ENCODE measurements at regions not wholly inside any gene's neighbourhood (a gene's known extent, or its start where the extent isn't known, plus 50 kb on each side); places are given as distances from the start of the nearest gene placed in this dataset.

DNA sequence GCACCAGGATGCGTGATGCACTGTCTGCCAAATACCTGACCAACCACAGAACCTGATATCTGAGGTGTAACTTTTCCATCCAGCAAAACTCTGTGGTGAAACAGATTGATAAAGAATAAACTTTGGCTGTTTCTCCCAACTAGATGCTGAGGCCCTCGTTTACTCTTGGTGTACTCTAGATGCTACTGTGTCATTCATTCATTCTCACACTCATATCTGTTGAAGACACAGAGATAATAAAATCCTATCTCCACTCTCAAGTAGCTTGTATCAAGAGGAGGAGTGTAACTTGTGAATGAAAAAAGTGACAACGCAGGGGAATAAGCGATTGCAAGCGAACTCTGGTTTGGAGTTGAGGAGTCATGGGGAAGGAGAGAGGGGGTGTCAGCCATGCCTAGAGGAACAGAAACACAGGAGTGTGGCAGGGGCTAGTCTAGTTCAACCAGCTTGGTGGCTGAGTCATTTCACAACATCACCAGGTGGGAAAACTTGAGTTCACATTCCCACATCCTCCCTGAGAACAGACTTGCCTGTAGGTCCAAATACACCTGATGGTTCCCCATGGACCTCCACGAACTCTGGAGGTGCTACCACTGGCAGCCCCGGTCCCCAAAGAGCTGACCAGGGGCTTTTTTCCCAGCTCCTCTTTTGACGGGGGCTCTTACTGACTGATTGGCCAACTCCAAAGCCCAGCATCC, 73.3 kb upstream of the SNRK start:
- no peak for ATAC-seq
- Histone ChIP-seq H3K4me3 (no peak overlapping the region), H3K4me1 (peaks cover 0 to 11% of the 10 kb centered on the region in 2 donors), H3K36me3 (no peaks in the 10 kb centered on the region), H3K27ac (no peak overlapping the region), H3K27me3 (no peaks in the 10 kb centered on the region), H3K9me3 (no peaks in the 10 kb centered on the region)
- DNase-seq = no peak
- in situ Hi-C loops (cut with MboI; ENCODE audit: low sequenced_read_pairs in 4 of 4) (no loop called here), intact Hi-C loops (cut with DNase I; ENCODE audit: low total_unique reads) (no loop called here)
- TF ChIP-seq POLR2A (IDR thresholded peaks at IDR 0.05) (no peak), CTCF (IDR thresholded peaks at IDR 0.05 in 4 of 5, conservative IDR thresholded peaks at IDR 0.05 in 1 of 5) (no peak)

- TF ChIP-seq POLR2A (IDR thresholded peaks at IDR 0.05) (no peak), CTCF (IDR thresholded peaks at IDR 0.05 in 4 of 5, conservative IDR thresholded peaks at IDR 0.05 in 1 of 5) (no peak)
- ATAC-seq (no peak), DNase-seq (no peak)
- in situ Hi-C loops (cut with MboI; ENCODE audit: low sequenced_read_pairs in 4 of 4) (no loop called here), intact Hi-C loops (cut with DNase I; ENCODE audit: low total_unique reads) (no loop called here)
- Histone ChIP-seq H3K36me3 (no peaks in the 10 kb centered on the region), H3K27me3 (no peaks in the 10 kb centered on the region), H3K9me3 (no peaks in the 10 kb centered on the region), H3K4me1 (peaks cover 0 to 11% of the 10 kb centered on the region in 2 donors), H3K4me3 (no peak overlapping the region), H3K27ac (no peak overlapping the region)
These were observed 74.7 kb upstream of the SNRK start for GRCh38 chr3:43211681-43212080.

GRCh38 chr3:43210049-43211027, 76.0 kb upstream of the SNRK start:
- no peaks in the 10 kb centered on the region for H3K9me3 ChIP-seq
- H3K27ac ChIP-seq = no peak overlapping the region
- DNase-seq (no peak), ATAC-seq (no peak)
- no peak overlapping the region for H3K4me3 ChIP-seq
- H3K36me3 ChIP-seq = no peaks in the 10 kb centered on the region
- H3K27me3 ChIP-seq = no peaks in the 10 kb centered on the region
- intact Hi-C loops (cut with DNase I; ENCODE audit: low total_unique reads) (no loop called here), in situ Hi-C loops (cut with MboI; ENCODE audit: low sequenced_read_pairs in 4 of 4) (no loop called here)
- no peak for TF ChIP-seq CTCF (IDR thresholded peaks at IDR 0.05 in 4 of 5, conservative IDR thresholded peaks at IDR 0.05 in 1 of 5)
- no peak for TF ChIP-seq POLR2A (IDR thresholded peaks at IDR 0.05)
- peaks cover 0 to 11% of the 10 kb centered on the region in 2 donors for H3K4me1 ChIP-seq

DNA sequence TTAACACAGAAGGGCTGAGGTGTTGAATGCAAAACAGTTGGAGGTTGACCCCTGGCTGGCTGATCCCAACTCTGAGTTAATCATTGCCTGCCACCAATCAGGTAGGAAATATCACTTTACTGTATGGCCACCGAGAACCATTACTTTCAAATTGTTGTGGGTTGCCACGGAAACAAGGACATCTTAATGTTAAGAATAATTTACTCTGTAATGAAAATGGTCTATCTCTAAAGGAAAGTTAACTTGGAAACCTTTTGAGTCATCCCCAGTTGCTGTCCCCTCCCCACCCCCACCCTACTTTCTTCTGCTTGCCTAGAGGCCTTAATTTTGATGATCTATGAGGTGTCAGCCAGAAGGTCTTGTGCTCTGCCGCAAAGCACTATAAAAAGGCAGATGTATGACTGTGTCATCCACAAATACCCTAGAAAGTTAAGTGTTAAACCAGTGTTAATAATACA, 78.7 kb upstream of the SNRK start:
- DNase-seq = no peak
- in situ Hi-C loops (cut with MboI; ENCODE audit: low sequenced_read_pairs in 4 of 4) = no loop called here
- Histone ChIP-seq H3K9me3 (no peaks in the 10 kb centered on the region), H3K27me3 (no peaks in the 10 kb centered on the region), H3K36me3 (no peaks in the 10 kb centered on the region), H3K4me1 (peaks cover 0 to 11% of the 10 kb centered on the region in 2 donors), H3K27ac (no peak overlapping the region), H3K4me3 (no peak overlapping the region)
- no peak for TF ChIP-seq CTCF (IDR thresholded peaks at IDR 0.05 in 4 of 5, conservative IDR thresholded peaks at IDR 0.05 in 1 of 5)
- no peak for TF ChIP-seq POLR2A (IDR thresholded peaks at IDR 0.05)
- intact Hi-C loops (cut with DNase I; ENCODE audit: low total_unique reads) = no loop called here
- no peak for ATAC-seq

Measured in gastrocnemius medialis (tissue), 4 donors.